Limb (tissue), 2 donors: ENCODE measurements at regions not wholly inside any gene's neighbourhood (a gene's known extent, or its start where the extent isn't known, plus 50 kb on each side); places are given as distances from the start of the nearest gene placed in this dataset.

Experiments
- DNase-seq, 2 donors: peaks; one replicate each; pipeline ENCODE4 v3.0.0-alpha.2; 2016; ENCODE audit errors: extremely low spot score in 2 of 2

- DNase-seq = no peak
These were observed 56.1 kb upstream of the ID3 start for GRCh38 chr1:23615423-23615822.

GRCh38 chr1:23614032-23614660, 54.8 kb upstream of the ID3 start:
- DNase-seq = no peak

- no peak for DNase-seq
These were observed 54.1 kb upstream of the ID3 start for GRCh38 chr1:23613191-23614031.

- DNase-seq = no peak
These were observed 52.5 kb upstream of the ID3 start for GRCh38 chr1:23611601-23612327.

- no peak for DNase-seq
These were observed 51.4 kb upstream of the ID3 start for GRCh38 chr1:23610677-23611076.

GRCh38 chr1:23609971-23610370, 50.7 kb upstream of the ID3 start:
- DNase-seq = no peak
